Endothelial cell of umbilical vein (primary cell): ENCODE measurements at regions not wholly inside any gene's neighbourhood (a gene's known extent, or its start where the extent isn't known, plus 50 kb on each side); places are given as distances from the start of the nearest gene placed in this dataset.
"Not testable (repeated sequence)": the region's sequence is repeated elsewhere in the genome, so short reads cannot be mapped to it uniquely, and the experiment has no call there.

Source experiments
- BruUV-seq: library from RNA; stranded (reverse); fragments of 400-500 nt; replicated peaks from 2 replicates; lab custom pipeline; 2021; lab: Mats Ljungman, UMichigan
- CTCF ChIA-PET: fragments of 300-600, 350-600 bp; sonication (Branson Sonifier 250); formaldehyde crosslinking; loops from one replicate; lab custom pipeline; 2021; ENCODE audit warnings: antibody characterized with exemption, inconsistent platforms; lab: Charles Lee
- POLR2A ChIA-PET: fragments of 300-600, 350-600 bp; sonication (Branson Sonifier 250); formaldehyde crosslinking; loops from one replicate; lab custom pipeline; 2021; ENCODE audit warnings: antibody characterized with exemption, inconsistent platforms; lab: Charles Lee
- DNase-seq: peaks from one replicate; pipeline ENCODE4 v3.0.0-alpha.2; 2011; ENCODE audit warnings: low read depth, low spot score
- FAIRE-seq: peaks from 2 replicates; lab custom pipeline; 2011; peaks lifted over from hg19 to GRCh38; lab: Jason Lieb, UNC
- H2AFZ ChIP-seq: 2 replicates; pipeline ENCODE4 v1.6.0; 2012; ENCODE audit warnings: low read depth, low read length, control low read depth, inconsistent platforms
- H3K27ac ChIP-seq: 2 replicates; pipeline ENCODE4 v1.5.1; 2011; ENCODE audit warnings: low read depth, mild to moderate bottlenecking, control low read depth, low read length, moderate library complexity; ENCODE audit not compliant: insufficient read depth
- H3K27me3 ChIP-seq, 2 experiments: 2 replicates each; pipeline versions ENCODE4 v1.6.0 to v1.6.1; 2011; ENCODE audit warnings: low read length in 2 of 2, mixed read lengths in 1 of 2; ENCODE audit not compliant: control insufficient read depth in 2 of 2, insufficient read depth in 2 of 2
- H3K36me3 ChIP-seq, 2 experiments: 2 replicates in 1 of 2; 3 replicates in 1 of 2; pipeline ENCODE4 v1.5.1; 2011; ENCODE audit warnings: low read length in 2 of 2, mild to moderate bottlenecking in 1 of 2, moderate library complexity in 1 of 2; ENCODE audit not compliant: control insufficient read depth in 2 of 2, insufficient read depth in 2 of 2; ENCODE audit errors: extremely low read depth in 1 of 2
- H3K4me1 ChIP-seq: 3 replicates; pipeline ENCODE4 v1.5.1; 2011; ENCODE audit warnings: mild to moderate bottlenecking, low read length; ENCODE audit not compliant: control insufficient read depth, insufficient read depth; ENCODE audit errors: extremely low read depth
- H3K4me2 ChIP-seq: 2 replicates; pipeline ENCODE4 v1.6.1; 2011; ENCODE audit warnings: low read length, control low read depth, mixed read lengths; ENCODE audit not compliant: insufficient read depth
- H3K4me3 ChIP-seq, 3 experiments: fragments of 200-600 bp in 1 of 3; sonication (generic), shearing (Covaris generic) in 1 of 3; replicated peaks in 1 of 3; 2 replicates each; pipeline ENCODE4 v1.5.1; 2011 to 2016; ENCODE audit warnings: control low read depth in 3 of 3, low read length in 3 of 3, mild to moderate bottlenecking in 2 of 3, inconsistent platforms in 1 of 3, low read depth in 1 of 3, moderate library complexity in 1 of 3; ENCODE audit not compliant: insufficient read depth in 1 of 3
- H3K79me2 ChIP-seq: 2 replicates; pipeline ENCODE4 v1.6.0; 2012; ENCODE audit warnings: low read length, inconsistent platforms; ENCODE audit not compliant: control insufficient read depth, insufficient read depth
- H3K9ac ChIP-seq: replicated peaks from 2 replicates; pipeline ENCODE3; 2011; ENCODE audit warnings: low read length, control low read depth; ENCODE audit not compliant: insufficient read depth; ENCODE audit errors: extremely low read depth
- H3K9me1 ChIP-seq: replicated peaks from 3 replicates; pipeline ENCODE4 v1.6.0; 2011; ENCODE audit warnings: mild to moderate bottlenecking, low read length; ENCODE audit not compliant: control insufficient read depth, insufficient read depth; ENCODE audit errors: extremely low read depth
- H3K9me3 ChIP-seq: replicated peaks from 2 replicates; pipeline ENCODE4 v1.5.1; 2012; ENCODE audit warnings: low read length, inconsistent platforms; ENCODE audit not compliant: control insufficient read depth, insufficient read depth
- H4K20me1 ChIP-seq: replicated peaks from 2 replicates; pipeline ENCODE3; 2011; ENCODE audit warnings: mild to moderate bottlenecking, low read length; ENCODE audit not compliant: control insufficient read depth, insufficient read depth; ENCODE audit errors: extremely low read depth
- CTCF ChIP-seq, 2 donors: IDR thresholded peaks; 1 replicate in 1 of 2; 2 replicates in 1 of 2; pipeline ENCODE4 v1.5.1; 2011; ENCODE audit warnings: low read length in 2 of 2, mild to moderate bottlenecking in 2 of 2, moderate library complexity in 2 of 2, control low read depth in 1 of 2, inconsistent platforms in 1 of 2, low read depth in 1 of 2; ENCODE audit not compliant: insufficient read depth in 1 of 2; ENCODE audit errors: extremely low read depth in 1 of 2
- EZH2 ChIP-seq: IDR thresholded peaks from 2 replicates; pipeline ENCODE4 v1.6.1; 2012; ENCODE audit warnings: borderline replicate concordance, low read depth, mild to moderate bottlenecking, moderate library complexity, low read length, inconsistent platforms; ENCODE audit not compliant: severe bottlenecking
- FOS ChIP-seq: IDR thresholded peaks from 2 replicates; pipeline ENCODE4 v1.6.1; 2011; ENCODE audit warnings: mild to moderate bottlenecking, low read length, moderate library complexity, borderline replicate concordance; ENCODE audit not compliant: insufficient read depth
- GATA2 ChIP-seq: IDR thresholded peaks from 2 replicates; pipeline ENCODE4 v1.7.0; 2011; ENCODE audit warnings: low read depth, mild to moderate bottlenecking, moderate library complexity, mixed read lengths, low read length; ENCODE audit not compliant: insufficient read length, insufficient read depth
- JUN ChIP-seq: IDR thresholded peaks from 2 replicates; pipeline ENCODE4 v1.6.1; 2011; ENCODE audit warnings: borderline replicate concordance, low read depth; ENCODE audit not compliant: insufficient read length, insufficient read depth
- MAX ChIP-seq: IDR thresholded peaks from 2 replicates; pipeline ENCODE4 v1.6.1; 2011; ENCODE audit not compliant: insufficient read depth, insufficient read length
- MYC ChIP-seq: IDR thresholded peaks from one replicate; pipeline ENCODE4 v1.6.1; 2011; ENCODE audit warnings: mild to moderate bottlenecking, low read depth, low read length
- POLR2A ChIP-seq: IDR thresholded peaks from 2 replicates; pipeline ENCODE4 v1.6.1; 2012; ENCODE audit warnings: low read depth, mild to moderate bottlenecking, control low read depth, low read length
- POLR2AphosphoS5 ChIP-seq: IDR thresholded peaks from 2 replicates; pipeline ENCODE4 v1.6.1; 2012; ENCODE audit warnings: low read depth, mild to moderate bottlenecking, control low read depth, low read length, moderate library complexity; ENCODE audit not compliant: insufficient read depth
- dilution Hi-C: fragments of 300-500 bp; cut with MboI; formaldehyde crosslinking; loops from one replicate; pipeline ENCODE4 v1.15.0; 2019; ENCODE audit warnings: low sequenced_read_pairs; ENCODE audit not compliant: extremely low pct_ligation_motif_present
- intact Hi-C: fragments of 100-400 bp; cut with micrococcal nuclease; formaldehyde crosslinking; loops from one replicate; pipeline ENCODE4 v1.10.0; 2022

- Histone ChIP-seq H3K9me1 (no peaks in the 10 kb centered on the region), H4K20me1 (no peaks in the 10 kb centered on the region), H3K9ac (no peak overlapping the region), H3K79me2 (no peaks in the 10 kb centered on the region), H3K9me3 (no peaks in the 10 kb centered on the region), H2AFZ (no peak overlapping the region), H3K36me3 (no peaks in the 10 kb centered on the region), H3K4me3 (no peak overlapping the region), H3K4me1 (no peaks in the 10 kb centered on the region), H3K4me2 (no peak overlapping the region), H3K27me3 (peaks cover 0 to 6% of the 10 kb centered on the region in 2 experiments), H3K27ac (no peak overlapping the region)
- intact Hi-C loops, result loop anchor here (10.0 kb wide), 1 partner anchor 524 kb away; the partner anchor contains the start of gene TLE3
- TF ChIP-seq GATA2, result no peak
- TF ChIP-seq POLR2A, result no peak
- TF ChIP-seq JUN, result no peak
- TF ChIP-seq POLR2AphosphoS5, result no peak
- no peak for TF ChIP-seq FOS
- TF ChIP-seq MAX, result no peak
- no peak for TF ChIP-seq EZH2
- TF ChIP-seq MYC, result no peak
- no peak for TF ChIP-seq CTCF (IDR thresholded peaks at IDR 0.05; ENCODE audit: extremely low read depth in 1 of 2, insufficient read depth in 1 of 2, low read depth in 1 of 2, low read length in 2 of 2)
- ChIA-PET POLR2A (no interaction called here), CTCF (no interaction called here)
- BruUV-seq, result no TSS peak
- dilution Hi-C loops, result no loop called here
- no peak for FAIRE-seq
- no peak for DNase-seq
These were observed 118.4 kb downstream of the RPLP1 start for GRCh38 chr15:69570997-69571396.

- intact Hi-C loops, result loop anchor here (10.0 kb wide), 1 partner anchor 522 kb away; the partner anchor contains the start of gene TLE3
- H3K9me1 ChIP-seq, H2AFZ ChIP-seq, dilution Hi-C loops, BruUV-seq, H3K36me3 ChIP-seq, H3K27ac ChIP-seq, H3K4me1 ChIP-seq, H4K20me1 ChIP-seq, H3K27me3 ChIP-seq, H3K4me2 ChIP-seq, H3K9ac ChIP-seq, H3K9me3 ChIP-seq, FAIRE-seq, DNase-seq, H3K79me2 ChIP-seq, H3K4me3 ChIP-seq: not testable (repeated sequence)
- CTCF ChIA-PET, result interaction anchor here (1.2 kb wide), 1 partner anchor 915 kb away, joined by 3 read pairs; no protein-coding TSS in a partner anchor
- POLR2A ChIA-PET, result interaction anchor here (0.7 kb wide), 1 partner anchor 281 kb away, joined by 14 read pairs; no protein-coding TSS in a partner anchor
These were observed 120.7 kb downstream of the RPLP1 start for GRCh38 chr15:69573278-69573677.
